GM12891 (cell line): ENCODE measurements at regions not wholly inside any gene's neighbourhood (a gene's known extent, or its start where the extent isn't known, plus 50 kb on each side); places are given as distances from the start of the nearest gene placed in this dataset.

Source experiments
- PAX5 ChIP-seq: IDR thresholded peaks from 2 replicates; pipeline ENCODE4 v1.6.1; 2011; ENCODE audit warnings: low read length, moderate library complexity, mild to moderate bottlenecking; ENCODE audit not compliant: insufficient read depth, severe bottlenecking
- POLR2A ChIP-seq: IDR thresholded peaks from 2 replicates; pipeline ENCODE4 v1.6.1; 2011; ENCODE audit warnings: low read depth, low read length, control low read depth
- POLR2AphosphoS5 ChIP-seq: IDR thresholded peaks from 2 replicates; pipeline ENCODE4 v1.6.1; 2011; ENCODE audit warnings: low read depth, low read length, control low read depth
- POU2F2 ChIP-seq: IDR thresholded peaks from 2 replicates; pipeline ENCODE4 v1.6.1; 2011; ENCODE audit warnings: low read depth, mild to moderate bottlenecking, control low read depth, low read length, moderate library complexity
- TAF1 ChIP-seq: IDR thresholded peaks from 2 replicates; pipeline ENCODE4 v1.6.1; 2011; ENCODE audit warnings: low read depth, low read length, control low read depth

GRCh38 chr7:82678716-82679115, 235.1 kb upstream of the CACNA2D1 start:
- TF ChIP-seq POLR2A (no peak), TAF1 (no peak), PAX5 (no peak), POU2F2 (no peak), POLR2AphosphoS5 (no peak)
